Femur (tissue), 1 donor: ENCODE measurements at regions not wholly inside any gene's neighbourhood (a gene's known extent, or its start where the extent isn't known, plus 50 kb on each side); places are given as distances from the start of the nearest gene placed in this dataset.

ENCODE experiments used
- DNase-seq: peaks from one replicate; pipeline ENCODE4 v3.0.0-alpha.2; 2017

GRCh38 chr14:100470523-100470897, 116.7 kb downstream of the BEGAIN start:
- DNase-seq, result no peak

GRCh38 chr14:100471441-100472093, 115.7 kb downstream of the BEGAIN start:
- DNase-seq, result no peak

GRCh38 chr14:100472094-100472455, 115.1 kb downstream of the BEGAIN start:
- DNase-seq, result no peak

DNA sequence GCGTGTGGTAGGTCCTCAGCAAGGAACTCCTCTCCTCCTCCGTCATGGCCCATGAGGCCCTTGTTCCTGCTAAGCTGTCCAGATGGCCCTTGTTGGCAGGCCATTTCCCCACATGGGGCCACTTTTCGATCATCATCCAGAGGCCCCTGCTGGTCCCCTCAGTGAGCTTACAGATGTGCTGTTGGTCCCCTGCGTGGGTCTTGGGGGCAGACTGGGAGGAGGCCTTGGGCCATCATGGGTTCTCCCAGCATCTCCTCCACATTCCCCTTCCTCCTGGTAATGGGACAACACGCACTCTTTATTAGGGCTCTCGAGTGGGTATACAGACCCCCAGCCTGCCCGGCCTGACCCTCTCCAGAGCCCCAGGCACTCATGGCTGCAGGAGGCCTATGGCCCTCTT, 114.7 kb downstream of the BEGAIN start:
- no peak for DNase-seq

- DNase-seq, result no peak
These were observed 114.0 kb downstream of the BEGAIN start for GRCh38 chr14:100473249-100473648.

DNA sequence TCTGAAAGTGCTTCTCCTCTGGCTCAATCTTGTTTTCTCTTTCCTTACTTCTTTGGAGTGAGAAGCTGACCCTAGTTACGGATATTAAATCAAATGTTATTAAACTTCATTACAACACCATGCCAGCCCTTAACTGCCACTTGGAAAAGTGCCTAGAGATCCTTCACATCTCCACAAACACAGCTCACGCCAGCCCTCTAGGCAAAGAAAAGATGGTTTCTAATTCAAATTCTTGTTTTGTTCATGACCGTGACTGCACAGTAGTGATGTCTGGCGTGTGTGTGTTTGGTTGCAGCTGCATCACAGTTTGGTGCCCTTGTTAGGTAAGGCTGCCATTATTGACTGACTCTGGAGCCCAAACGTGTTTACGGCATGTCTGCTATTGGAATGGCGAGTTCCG, 113.0 kb downstream of the BEGAIN start:
- no peak for DNase-seq

GRCh38 chr14:100475268-100475667, 111.9 kb downstream of the BEGAIN start:
- no peak for DNase-seq

DNA sequence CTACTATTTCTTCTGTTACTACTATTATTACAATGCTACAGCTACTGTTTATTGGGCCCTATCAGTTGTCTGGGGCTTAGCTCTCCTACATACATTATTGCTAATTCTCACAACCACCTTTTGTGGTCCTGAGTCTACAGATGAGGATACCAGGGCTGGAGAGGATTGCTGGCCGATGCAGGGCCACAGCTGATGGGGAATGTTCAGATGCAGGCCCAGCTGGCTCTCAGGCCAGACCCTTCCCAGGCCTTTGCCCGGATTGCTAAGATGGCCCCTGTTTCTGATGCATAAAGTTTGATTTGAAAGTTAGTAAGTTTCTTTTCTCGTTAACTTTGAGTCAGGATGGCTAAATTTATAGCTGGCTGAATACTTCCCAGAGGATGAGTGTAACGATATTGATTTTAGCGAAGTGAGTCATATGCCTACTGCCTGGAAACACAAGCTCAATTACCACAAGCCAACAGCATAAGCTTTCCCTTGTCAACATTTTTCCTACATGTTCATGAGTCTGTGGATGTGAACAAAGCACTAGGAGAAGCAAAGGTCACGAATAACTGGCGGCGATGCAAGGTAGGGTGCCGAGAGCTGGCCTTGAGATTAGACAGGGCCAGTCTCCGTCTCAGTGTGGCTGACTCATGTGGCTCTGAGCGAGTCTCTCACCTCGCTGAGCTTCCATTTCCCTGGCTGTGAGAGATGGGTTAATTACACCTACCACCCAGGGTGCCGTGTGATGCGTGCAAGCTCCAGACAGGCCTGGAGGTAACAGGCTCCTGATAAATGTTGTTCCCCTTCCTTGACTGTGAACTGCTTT, 111.0 kb downstream of the BEGAIN start:
- no peak for DNase-seq

- DNase-seq, result no peak
These were observed 102.5 kb downstream of the BEGAIN start for GRCh38 chr14:100484531-100485267.

GRCh38 chr14:100486025-100486828, 101.0 kb downstream of the BEGAIN start:
- peak; percentile 87 for DNase-seq
